HL-60 (cell line): ENCODE measurements at regions not wholly inside any gene's neighbourhood (a gene's known extent, or its start where the extent isn't known, plus 50 kb on each side); places are given as distances from the start of the nearest gene placed in this dataset.

Source experiments
- DNase-seq, 2 experiments: peaks; one replicate each; pipeline ENCODE4 v3.0.0-alpha.2; 2010 to 2020; ENCODE audit warnings: low read depth in 1 of 2, low spot score in 1 of 2
- H3K27ac ChIP-seq: fragments of 250-450 bp; sonication (Bioruptor Pico); replicated peaks from 2 replicates; pipeline ENCODE4 v1.5.1; 2020; ENCODE audit warnings: mild to moderate bottlenecking, moderate library complexity
- H3K27me3 ChIP-seq: fragments of 250-450 bp; sonication (Bioruptor Pico); 2 replicates; pipeline ENCODE4 v1.5.1; 2021; ENCODE audit warnings: mild to moderate bottlenecking, moderate library complexity; ENCODE audit not compliant: insufficient read depth, poor library complexity, severe bottlenecking
- H3K4me3 ChIP-seq: replicated peaks from 2 replicates; pipeline ENCODE4 v1.5.1; 2011; ENCODE audit warnings: mild to moderate bottlenecking, control low read depth, low read length; ENCODE audit not compliant: insufficient read depth
- GABPA ChIP-seq: IDR thresholded peaks from 2 replicates; pipeline ENCODE4 v1.6.1; 2012; ENCODE audit warnings: low read depth
- POLR2AphosphoS5 ChIP-seq: IDR thresholded peaks from 2 replicates; pipeline ENCODE4 v1.6.1; 2012; ENCODE audit warnings: low read depth
- REST ChIP-seq: IDR thresholded peaks from 2 replicates; pipeline ENCODE4 v1.6.1; 2012; ENCODE audit warnings: low read depth; ENCODE audit not compliant: insufficient replicate concordance
- SPI1 ChIP-seq: IDR thresholded peaks from 2 replicates; pipeline ENCODE4 v1.6.1; 2012; ENCODE audit warnings: low read depth, mild to moderate bottlenecking, borderline replicate concordance
- TF ChIP-seq, protein P1 (sequence below): IDR thresholded peaks from one replicate; pipeline ENCODE4 v1.5.1; 2011; ENCODE audit warnings: low read length, control low read depth, inconsistent platforms; ENCODE audit not compliant: insufficient read depth

- DNase-seq, result no peak
- TF ChIP-seq SPI1 (no peak), REST (no peak), POLR2AphosphoS5 (no peak), GABPA (no peak)
- TF ChIP-seq, protein P1, sequence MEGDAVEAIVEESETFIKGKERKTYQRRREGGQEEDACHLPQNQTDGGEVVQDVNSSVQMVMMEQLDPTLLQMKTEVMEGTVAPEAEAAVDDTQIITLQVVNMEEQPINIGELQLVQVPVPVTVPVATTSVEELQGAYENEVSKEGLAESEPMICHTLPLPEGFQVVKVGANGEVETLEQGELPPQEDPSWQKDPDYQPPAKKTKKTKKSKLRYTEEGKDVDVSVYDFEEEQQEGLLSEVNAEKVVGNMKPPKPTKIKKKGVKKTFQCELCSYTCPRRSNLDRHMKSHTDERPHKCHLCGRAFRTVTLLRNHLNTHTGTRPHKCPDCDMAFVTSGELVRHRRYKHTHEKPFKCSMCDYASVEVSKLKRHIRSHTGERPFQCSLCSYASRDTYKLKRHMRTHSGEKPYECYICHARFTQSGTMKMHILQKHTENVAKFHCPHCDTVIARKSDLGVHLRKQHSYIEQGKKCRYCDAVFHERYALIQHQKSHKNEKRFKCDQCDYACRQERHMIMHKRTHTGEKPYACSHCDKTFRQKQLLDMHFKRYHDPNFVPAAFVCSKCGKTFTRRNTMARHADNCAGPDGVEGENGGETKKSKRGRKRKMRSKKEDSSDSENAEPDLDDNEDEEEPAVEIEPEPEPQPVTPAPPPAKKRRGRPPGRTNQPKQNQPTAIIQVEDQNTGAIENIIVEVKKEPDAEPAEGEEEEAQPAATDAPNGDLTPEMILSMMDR, result no peak
- H3K27ac ChIP-seq, result no peak overlapping the region
- no peaks in the 10 kb centered on the region for H3K27me3 ChIP-seq
- no peak overlapping the region for H3K4me3 ChIP-seq
These were observed 221.6 kb upstream of the DYNLRB2 start for GRCh38 chr16:80319181-80319580.

DNA sequence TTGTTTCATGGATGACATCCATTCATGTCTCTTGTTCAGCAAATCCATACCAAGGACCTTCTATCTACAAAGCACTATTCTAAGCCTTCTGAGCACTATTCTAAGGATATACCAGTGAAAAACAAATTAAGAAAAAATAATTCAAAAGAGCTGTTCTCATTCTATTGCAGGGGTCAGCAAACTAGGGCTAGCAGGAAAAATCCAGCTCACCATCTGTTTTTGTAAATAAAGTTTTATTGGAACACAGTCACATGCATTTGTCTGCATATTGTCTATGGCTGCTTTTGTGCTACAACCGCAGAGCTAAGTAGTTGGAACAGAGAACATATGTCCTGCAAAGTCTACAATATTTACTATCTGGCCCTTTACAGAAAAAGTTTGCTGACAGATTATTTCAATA, 222.7 kb upstream of the DYNLRB2 start:
- H3K27ac ChIP-seq, result no peak overlapping the region
- no peak for DNase-seq
- TF ChIP-seq SPI1 (no peak), GABPA (no peak)
- H3K27me3 ChIP-seq, result no peaks in the 10 kb centered on the region
- no peak overlapping the region for H3K4me3 ChIP-seq

GRCh38 chr16:80317599-80318037, 223.2 kb upstream of the DYNLRB2 start:
- no peaks in the 10 kb centered on the region for H3K27me3 ChIP-seq
- DNase-seq, result peak in 1 of 2 experiments; percentile 2
- H3K27ac ChIP-seq, result no peak overlapping the region
- TF ChIP-seq GABPA, result no peak
- TF ChIP-seq, protein P1, result peak; percentile 20
- H3K4me3 ChIP-seq, result no peak overlapping the region

- H3K27me3 ChIP-seq, result no peaks in the 10 kb centered on the region
- no peak overlapping the region for H3K4me3 ChIP-seq
These were observed 223.7 kb upstream of the DYNLRB2 start for GRCh38 chr16:80317116-80317515.

More at GRCh38 chr16:80317116-80317515, 223.7 kb upstream of the DYNLRB2 start:
- TF ChIP-seq REST (no peak), POLR2AphosphoS5 (no peak), SPI1 (no peak), GABPA (no peak)
- TF ChIP-seq, protein P1, result no peak
- no peak overlapping the region for H3K27ac ChIP-seq
- no peak for DNase-seq
